CD4-positive, CD25-positive, alpha-beta regulatory T cell (primary cell): ENCODE measurements at regions not wholly inside any gene's neighbourhood (a gene's known extent, or its start where the extent isn't known, plus 50 kb on each side); places are given as distances from the start of the nearest gene placed in this dataset.

Experiments used
- ATAC-seq, 2 donors: fragments of 150-1000 bp; cut with Tn5 transposase; one replicate each; pipeline ENCODE4 v1.10.0; 2021; ENCODE audit warnings: low read depth in 2 of 2, moderate number of reproducible peaks in 2 of 2, moderate library complexity in 1 of 2
- DNase-seq, 3 donors: peaks; one replicate each; pipeline versions ENCODE4 v3.0.0 to v3.0.0-alpha.2; 2012 to 2022; ENCODE audit warnings: mixed read lengths in 1 of 3
- H3K27ac ChIP-seq: one replicate; pipeline ENCODE4 v1.7.0; 2013; ENCODE audit warnings: mild to moderate bottlenecking, low read length; ENCODE audit not compliant: insufficient read depth, poor library complexity, severe bottlenecking
- H3K27me3 ChIP-seq: one replicate; pipeline ENCODE4 v1.7.0; 2013; ENCODE audit warnings: low read length; ENCODE audit not compliant: control insufficient read depth, insufficient read depth
- H3K36me3 ChIP-seq: one replicate; pipeline ENCODE4 v1.7.0; 2013; ENCODE audit warnings: mild to moderate bottlenecking, low read length, moderate library complexity; ENCODE audit not compliant: control insufficient read depth, insufficient read depth
- H3K4me1 ChIP-seq: 2 replicates; pipeline ENCODE4 v1.7.0; 2013; ENCODE audit warnings: mild to moderate bottlenecking, low read length; ENCODE audit not compliant: insufficient read depth, control insufficient read depth, poor library complexity, severe bottlenecking
- H3K4me3 ChIP-seq: one replicate; pipeline ENCODE4 v1.7.0; 2013; ENCODE audit warnings: low read depth, mild to moderate bottlenecking, low read length, moderate library complexity
- H3K9me3 ChIP-seq, 2 experiments: 1 replicate in 1 of 2; 2 replicates in 1 of 2; pipeline ENCODE4 v1.7.0; 2013; ENCODE audit warnings: low read length in 2 of 2, mild to moderate bottlenecking in 1 of 2, moderate library complexity in 1 of 2; ENCODE audit not compliant: control insufficient read depth in 2 of 2
- H3K27ac Mint-ChIP-seq, 3 donors: one replicate each; pipeline ENCODE4 v1.8.0; 2020 to 2022; ENCODE audit warnings: mild to moderate bottlenecking in 3 of 3, mixed read lengths in 3 of 3, moderate library complexity in 2 of 3
- H3K27me3 Mint-ChIP-seq: one replicate; pipeline ENCODE4 v1.8.0; 2022; ENCODE audit warnings: mild to moderate bottlenecking, mixed read lengths
- H3K36me3 Mint-ChIP-seq: one replicate; pipeline ENCODE4 v1.8.0; 2020; ENCODE audit warnings: mixed read lengths
- H3K4me1 Mint-ChIP-seq, 4 donors: one replicate each; pipeline ENCODE4 v1.8.0; 2020 to 2022; ENCODE audit warnings: mixed read lengths in 4 of 4, mild to moderate bottlenecking in 1 of 4
- H3K4me3 Mint-ChIP-seq, 4 donors: one replicate each; pipeline ENCODE4 v1.8.0; 2020 to 2022; ENCODE audit warnings: mild to moderate bottlenecking in 4 of 4, mixed read lengths in 4 of 4, moderate library complexity in 3 of 4
- H3K9me3 Mint-ChIP-seq, 7 donors: one replicate each; pipeline ENCODE4 v1.8.0; 2020 to 2022; ENCODE audit warnings: mixed read lengths in 7 of 7, mild to moderate bottlenecking in 3 of 7, moderate library complexity in 2 of 7

DNA sequence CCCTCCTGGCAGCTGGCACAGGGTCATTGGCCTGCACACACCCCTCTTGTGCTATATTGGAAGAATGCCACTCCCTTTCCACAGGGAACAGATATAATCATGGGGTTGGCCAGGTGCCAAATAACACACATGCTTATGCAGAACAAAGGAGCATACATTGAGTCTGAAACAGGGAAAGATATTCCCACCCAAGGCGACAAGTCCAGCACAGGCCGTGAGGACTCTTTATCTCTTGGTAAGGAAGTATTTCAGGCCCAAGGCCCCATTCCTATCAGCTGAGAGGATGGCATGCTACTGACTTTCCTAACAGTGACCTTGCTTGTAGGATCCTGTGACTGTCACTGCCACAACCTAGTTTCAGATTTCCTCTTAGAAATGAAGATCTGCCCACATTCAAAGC, 59.0 kb upstream of the STXBP6 start:
- no peak overlapping the region for H3K27ac ChIP-seq
- Mint-ChIP-seq H3K36me3 (no peaks in the 10 kb centered on the region), H3K27me3 (no peaks in the 10 kb centered on the region)

GRCh38 chr14:25108291-25108690, 58.3 kb upstream of the STXBP6 start:
- Mint-ChIP-seq H3K4me3 (no peak overlapping the region), H3K27me3 (no peaks in the 10 kb centered on the region), H3K4me1 (no peaks in the 10 kb centered on the region), H3K36me3 (no peaks in the 10 kb centered on the region), H3K27ac (no peak overlapping the region), H3K9me3 (peaks cover 0 to 3% (median 2%) of the 10 kb centered on the region in 7 donors)
- Histone ChIP-seq H3K9me3 (no peaks in the 10 kb centered on the region), H3K4me1 (no peaks in the 10 kb centered on the region), H3K4me3 (no peak overlapping the region), H3K36me3 (no peaks in the 10 kb centered on the region), H3K27ac (no peak overlapping the region), H3K27me3 (no peaks in the 10 kb centered on the region)
- ATAC-seq (no peak), DNase-seq (no peak)

More for the DNA sequence above, 59.0 kb upstream of the STXBP6 start:
- no peak overlapping the region for H3K4me3 Mint-ChIP-seq
- Histone ChIP-seq H3K4me1 (no peaks in the 10 kb centered on the region), H3K4me3 (no peak overlapping the region), H3K36me3 (no peaks in the 10 kb centered on the region), H3K27me3 (no peaks in the 10 kb centered on the region), H3K9me3 (no peaks in the 10 kb centered on the region)
- peaks cover 0 to 4% (median 2%) of the 10 kb centered on the region in 7 donors for H3K9me3 Mint-ChIP-seq
- no peak for DNase-seq
- ATAC-seq, result no peak
- H3K4me1 Mint-ChIP-seq, result no peaks in the 10 kb centered on the region
- no peak overlapping the region for H3K27ac Mint-ChIP-seq

DNA sequence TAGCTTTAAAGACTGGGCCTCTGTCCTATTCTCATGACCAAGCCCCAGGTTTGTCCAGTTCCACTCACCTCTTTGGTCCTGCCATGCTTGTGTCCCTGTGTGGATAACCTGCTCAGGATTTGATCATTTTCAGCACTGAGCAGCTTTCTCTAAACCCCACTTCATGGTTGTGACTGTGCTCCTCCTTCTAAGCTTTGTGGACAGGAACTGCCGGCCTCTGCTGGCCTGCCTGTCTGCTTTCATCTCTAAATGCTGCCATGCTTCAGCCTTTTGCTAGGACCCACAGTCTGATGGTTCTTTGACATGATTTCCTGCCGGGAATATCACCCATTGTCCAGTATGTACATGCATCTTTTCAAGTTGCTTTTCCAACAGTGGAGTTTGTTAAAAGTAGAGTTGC, 53.9 kb upstream of the STXBP6 start:
- peaks cover 0 to 3% (median 2%) of the 10 kb centered on the region in 7 donors for H3K9me3 Mint-ChIP-seq
- H3K36me3 Mint-ChIP-seq, result no peaks in the 10 kb centered on the region
- no peaks in the 10 kb centered on the region for H3K9me3 ChIP-seq
- H3K4me1 Mint-ChIP-seq, result no peaks in the 10 kb centered on the region
- ATAC-seq (no peak), DNase-seq (no peak)
- H3K27me3 Mint-ChIP-seq, result no peaks in the 10 kb centered on the region
- H3K27ac ChIP-seq, result no peak overlapping the region
- no peaks in the 10 kb centered on the region for H3K4me1 ChIP-seq
- H3K36me3 ChIP-seq, result no peaks in the 10 kb centered on the region
- no peak overlapping the region for H3K27ac Mint-ChIP-seq
- no peaks in the 10 kb centered on the region for H3K27me3 ChIP-seq
- no peak overlapping the region for H3K4me3 Mint-ChIP-seq
- no peak overlapping the region for H3K4me3 ChIP-seq

DNA sequence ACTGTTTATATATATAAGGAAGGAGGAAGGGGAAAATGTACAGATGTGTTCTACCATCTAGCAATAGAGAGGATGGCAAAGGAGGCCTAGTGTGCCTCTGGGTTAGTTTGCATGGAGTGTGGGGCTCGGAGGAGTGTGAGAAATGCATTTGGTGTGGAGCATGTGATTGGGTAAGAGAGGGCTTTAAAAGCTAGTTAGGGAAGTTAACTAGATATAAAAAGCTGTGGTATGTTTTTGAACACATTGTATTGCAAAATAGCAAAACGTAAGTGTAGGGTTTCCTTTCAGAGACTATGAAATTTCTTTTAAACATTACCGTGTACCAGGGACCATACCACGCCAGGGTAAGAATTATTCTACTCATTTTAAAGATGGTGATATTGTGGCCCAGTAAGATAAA, 53.3 kb upstream of the STXBP6 start:
- peaks cover 0 to 4% (median 2%) of the 10 kb centered on the region in 7 donors for H3K9me3 Mint-ChIP-seq
- H3K4me1 Mint-ChIP-seq, result no peaks in the 10 kb centered on the region
- H3K27me3 Mint-ChIP-seq, result no peaks in the 10 kb centered on the region
- Histone ChIP-seq H3K27me3 (no peaks in the 10 kb centered on the region), H3K36me3 (no peaks in the 10 kb centered on the region), H3K4me1 (no peaks in the 10 kb centered on the region), H3K27ac (no peak overlapping the region), H3K4me3 (no peak overlapping the region), H3K9me3 (no peaks in the 10 kb centered on the region)
- DNase-seq, result no peak
- H3K4me3 Mint-ChIP-seq, result no peak overlapping the region
- no peak for ATAC-seq
- H3K36me3 Mint-ChIP-seq, result no peaks in the 10 kb centered on the region
- no peak overlapping the region for H3K27ac Mint-ChIP-seq

- ATAC-seq, result no peak
- H3K9me3 Mint-ChIP-seq, result peaks cover 0 to 4% (median 2%) of the 10 kb centered on the region in 7 donors
These were observed 52.8 kb upstream of the STXBP6 start for GRCh38 chr14:25102788-25103187.

DNA sequence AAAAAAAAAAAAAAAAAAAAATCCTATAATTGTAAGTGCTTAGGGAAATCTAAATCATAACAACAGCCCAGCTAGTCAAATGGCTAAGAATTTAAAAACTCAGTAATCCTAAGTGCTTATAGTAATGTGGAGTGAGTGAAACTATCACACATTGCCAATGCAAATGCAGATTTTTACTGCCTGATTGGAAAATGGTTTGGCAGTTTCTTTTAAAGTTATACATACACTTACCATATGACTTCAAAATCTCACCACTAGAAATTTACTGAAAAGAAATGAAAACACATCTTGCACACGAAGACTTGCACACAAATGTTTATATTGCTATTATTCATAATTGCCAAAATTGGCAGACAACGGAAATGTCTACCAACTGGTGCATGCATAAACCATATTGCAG, 51.3 kb upstream of the STXBP6 start:
- H3K4me3 ChIP-seq, result no peak overlapping the region
- Mint-ChIP-seq H3K9me3 (peaks cover 0 to 4% (median 0%) of the 10 kb centered on the region in 7 donors), H3K27me3 (no peaks in the 10 kb centered on the region), H3K4me1 (no peaks in the 10 kb centered on the region), H3K36me3 (no peaks in the 10 kb centered on the region), H3K4me3 (no peak overlapping the region), H3K27ac (no peak overlapping the region)
- no peaks in the 10 kb centered on the region for H3K36me3 ChIP-seq
- ATAC-seq (no peak), DNase-seq (no peak)
- no peak overlapping the region for H3K27ac ChIP-seq
- no peaks in the 10 kb centered on the region for H3K27me3 ChIP-seq
- no peaks in the 10 kb centered on the region for H3K4me1 ChIP-seq
- H3K9me3 ChIP-seq, result no peaks in the 10 kb centered on the region

More at GRCh38 chr14:25102788-25103187, 52.8 kb upstream of the STXBP6 start:
- Mint-ChIP-seq H3K4me1 (no peaks in the 10 kb centered on the region), H3K36me3 (no peaks in the 10 kb centered on the region), H3K27ac (no peak overlapping the region), H3K4me3 (no peak overlapping the region), H3K27me3 (no peaks in the 10 kb centered on the region)
- no peak overlapping the region for H3K27ac ChIP-seq
- H3K9me3 ChIP-seq, result no peaks in the 10 kb centered on the region
- no peaks in the 10 kb centered on the region for H3K27me3 ChIP-seq
- no peak overlapping the region for H3K4me3 ChIP-seq
- H3K36me3 ChIP-seq, result no peaks in the 10 kb centered on the region
- no peak for DNase-seq
- H3K4me1 ChIP-seq, result no peaks in the 10 kb centered on the region
